C4-2B (cell line): ENCODE measurements at regions not wholly inside any gene's neighbourhood (a gene's known extent, or its start where the extent isn't known, plus 50 kb on each side); places are given as distances from the start of the nearest gene placed in this dataset.
"Not testable (repeated sequence)": the region's sequence is repeated elsewhere in the genome, so short reads cannot be mapped to it uniquely, and the experiment has no call there.

Experiments used
- H3K27ac ChIP-seq: fragments of 450-650 bp; 2 replicates; pipeline ENCODE4 v1.5.1; 2017
- CTCF ChIP-seq: fragments of 450-650 bp; conservative IDR thresholded peaks from 2 replicates; pipeline ENCODE4 v1.5.1; 2017; ENCODE audit warnings: mild to moderate bottlenecking
- ZFX ChIP-seq: fragments of 450-650 bp; IDR thresholded peaks from 2 replicates; pipeline ENCODE4 v1.6.1; 2017

GRCh38 chr7:121537031-121537430 is 140.9 kb upstream of the FAM3C start:
- no peak overlapping the region for H3K27ac ChIP-seq
- TF ChIP-seq CTCF, result no peak
- TF ChIP-seq ZFX, result no peak

GRCh38 chr7:121531175-121532070 is 135.3 kb upstream of the FAM3C start:
- no peak for TF ChIP-seq ZFX
- no peak overlapping the region for H3K27ac ChIP-seq

- TF ChIP-seq ZFX, result no peak
- no peak for TF ChIP-seq CTCF
These were observed 134.4 kb upstream of the FAM3C start for GRCh38 chr7:121530227-121531174.

GRCh38 chr7:121529003-121529402 is 132.9 kb upstream of the FAM3C start:
- TF ChIP-seq ZFX, result no peak
- TF ChIP-seq CTCF, result no peak
- H3K27ac ChIP-seq, result no peak overlapping the region

More at GRCh38 chr7:121530227-121531174, 134.4 kb upstream of the FAM3C start:
- no peak overlapping the region for H3K27ac ChIP-seq

GRCh38 chr7:121526210-121526609 is 130.1 kb upstream of the FAM3C start:
- H3K27ac ChIP-seq, result not testable (repeated sequence)

- no peak overlapping the region for H3K27ac ChIP-seq
- no peak for TF ChIP-seq ZFX
- no peak for TF ChIP-seq CTCF
These were observed 129.2 kb upstream of the FAM3C start for GRCh38 chr7:121525155-121525819.

GRCh38 chr7:121521711-121522400 is 125.7 kb upstream of the FAM3C start:
- H3K27ac ChIP-seq, result no peak overlapping the region
- TF ChIP-seq ZFX, result no peak
- TF ChIP-seq CTCF, result no peak
